ENCODE measurements at regions not wholly inside any gene's neighbourhood (a gene's known extent, or its start where the extent isn't known, plus 50 kb on each side); places are given as distances from the start of the nearest gene placed in this dataset.

- TF ChIP-seq, protein P1, sequence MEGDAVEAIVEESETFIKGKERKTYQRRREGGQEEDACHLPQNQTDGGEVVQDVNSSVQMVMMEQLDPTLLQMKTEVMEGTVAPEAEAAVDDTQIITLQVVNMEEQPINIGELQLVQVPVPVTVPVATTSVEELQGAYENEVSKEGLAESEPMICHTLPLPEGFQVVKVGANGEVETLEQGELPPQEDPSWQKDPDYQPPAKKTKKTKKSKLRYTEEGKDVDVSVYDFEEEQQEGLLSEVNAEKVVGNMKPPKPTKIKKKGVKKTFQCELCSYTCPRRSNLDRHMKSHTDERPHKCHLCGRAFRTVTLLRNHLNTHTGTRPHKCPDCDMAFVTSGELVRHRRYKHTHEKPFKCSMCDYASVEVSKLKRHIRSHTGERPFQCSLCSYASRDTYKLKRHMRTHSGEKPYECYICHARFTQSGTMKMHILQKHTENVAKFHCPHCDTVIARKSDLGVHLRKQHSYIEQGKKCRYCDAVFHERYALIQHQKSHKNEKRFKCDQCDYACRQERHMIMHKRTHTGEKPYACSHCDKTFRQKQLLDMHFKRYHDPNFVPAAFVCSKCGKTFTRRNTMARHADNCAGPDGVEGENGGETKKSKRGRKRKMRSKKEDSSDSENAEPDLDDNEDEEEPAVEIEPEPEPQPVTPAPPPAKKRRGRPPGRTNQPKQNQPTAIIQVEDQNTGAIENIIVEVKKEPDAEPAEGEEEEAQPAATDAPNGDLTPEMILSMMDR (IDR thresholded peaks at IDR 0.05) = no peak
- TF ChIP-seq POLR2A (IDR thresholded peaks at IDR 0.05) = no peak
Observed at GRCh38 chr6:106728296-106728870, 99.0 kb downstream of the QRSL1 start.

Measured in Peyer's patch (tissue), 4 donors.